Peyer's patch (tissue), 4 donors: ENCODE measurements at regions not wholly inside any gene's neighbourhood (a gene's known extent, or its start where the extent isn't known, plus 50 kb on each side); places are given as distances from the start of the nearest gene placed in this dataset.

Experiments
- DNase-seq, 3 donors: peaks; one replicate each; pipeline ENCODE4 v3.0.0-alpha.2; 2017 to 2019
- H3K27ac ChIP-seq, 4 donors: fragments of 200-600 bp; sonication (generic); one replicate each; pipeline ENCODE4 v1.5.1; 2016 to 2019
- H3K27me3 ChIP-seq, 2 donors: fragments of 200-600 bp; sonication (generic); one replicate each; pipeline ENCODE4 v1.5.1; 2019
- H3K36me3 ChIP-seq, 3 donors: fragments of 200-600 bp; sonication (generic); one replicate each; pipeline ENCODE4 v1.5.1; 2016 to 2019
- H3K4me1 ChIP-seq, 4 donors: fragments of 200-600 bp; sonication (generic); one replicate each; pipeline ENCODE4 v1.5.1; 2016 to 2019
- H3K4me3 ChIP-seq, 4 donors: fragments of 200-600 bp; sonication (generic); 1 replicate in 3 of 4; 2 replicates in 1 of 4; pipeline ENCODE4 v1.5.1; 2016 to 2019; ENCODE audit warnings: mild to moderate bottlenecking in 1 of 4
- H3K9me3 ChIP-seq, 4 donors: fragments of 200-600 bp; sonication (generic); one replicate each; pipeline ENCODE4 v1.5.1; 2016 to 2019; ENCODE audit warnings: mild to moderate bottlenecking in 1 of 4
- POLR2A ChIP-seq, 2 donors: fragments of 450-650 bp; IDR thresholded peaks; one replicate each; pipeline ENCODE4 v1.5.1; 2017; ENCODE audit warnings: antibody characterized with exemption in 2 of 2, mild to moderate bottlenecking in 2 of 2, moderate library complexity in 2 of 2
- TF ChIP-seq, protein P1 (sequence below), 6 experiments: fragments of 450-650 bp in 4 of 6; fragments of 200-600 bp in 2 of 6; sonication (generic) in 1 of 6; IDR thresholded peaks; one replicate each; pipeline ENCODE4 v1.5.1; 2017 to 2019; ENCODE audit warnings: antibody characterized with exemption in 6 of 6, mild to moderate bottlenecking in 3 of 6, moderate library complexity in 1 of 6

DNA sequence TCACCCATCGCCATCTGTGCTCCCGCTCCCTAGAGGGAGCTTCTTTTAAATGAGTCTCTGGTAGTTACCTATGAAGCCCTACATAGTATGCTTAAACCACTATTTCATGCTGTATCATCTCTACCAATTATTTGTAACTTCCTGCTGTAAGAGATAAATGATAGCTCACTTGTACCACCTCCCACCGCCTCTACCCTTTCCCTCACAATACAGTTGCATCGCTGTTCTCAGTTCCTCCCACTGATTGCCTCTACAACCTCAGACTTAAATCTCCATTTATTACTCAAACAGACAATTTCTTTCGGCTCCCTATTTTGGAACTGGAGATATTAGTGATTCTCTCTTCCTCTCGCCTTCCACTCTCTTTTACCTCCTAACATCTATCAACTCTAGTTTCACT is 222.9 kb upstream of the ZC3H12C start:
- TF ChIP-seq, protein P1, sequence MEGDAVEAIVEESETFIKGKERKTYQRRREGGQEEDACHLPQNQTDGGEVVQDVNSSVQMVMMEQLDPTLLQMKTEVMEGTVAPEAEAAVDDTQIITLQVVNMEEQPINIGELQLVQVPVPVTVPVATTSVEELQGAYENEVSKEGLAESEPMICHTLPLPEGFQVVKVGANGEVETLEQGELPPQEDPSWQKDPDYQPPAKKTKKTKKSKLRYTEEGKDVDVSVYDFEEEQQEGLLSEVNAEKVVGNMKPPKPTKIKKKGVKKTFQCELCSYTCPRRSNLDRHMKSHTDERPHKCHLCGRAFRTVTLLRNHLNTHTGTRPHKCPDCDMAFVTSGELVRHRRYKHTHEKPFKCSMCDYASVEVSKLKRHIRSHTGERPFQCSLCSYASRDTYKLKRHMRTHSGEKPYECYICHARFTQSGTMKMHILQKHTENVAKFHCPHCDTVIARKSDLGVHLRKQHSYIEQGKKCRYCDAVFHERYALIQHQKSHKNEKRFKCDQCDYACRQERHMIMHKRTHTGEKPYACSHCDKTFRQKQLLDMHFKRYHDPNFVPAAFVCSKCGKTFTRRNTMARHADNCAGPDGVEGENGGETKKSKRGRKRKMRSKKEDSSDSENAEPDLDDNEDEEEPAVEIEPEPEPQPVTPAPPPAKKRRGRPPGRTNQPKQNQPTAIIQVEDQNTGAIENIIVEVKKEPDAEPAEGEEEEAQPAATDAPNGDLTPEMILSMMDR (IDR thresholded peaks at IDR 0.05): no peak
- TF ChIP-seq POLR2A (IDR thresholded peaks at IDR 0.05): no peak
- H3K27ac ChIP-seq: no peak overlapping the region
- H3K27me3 ChIP-seq: no peaks in the 10 kb centered on the region
- no peak for DNase-seq
- no peaks in the 10 kb centered on the region for H3K9me3 ChIP-seq
- H3K4me3 ChIP-seq: no peak overlapping the region
- no peaks in the 10 kb centered on the region for H3K4me1 ChIP-seq
- no peaks in the 10 kb centered on the region for H3K36me3 ChIP-seq

DNA sequence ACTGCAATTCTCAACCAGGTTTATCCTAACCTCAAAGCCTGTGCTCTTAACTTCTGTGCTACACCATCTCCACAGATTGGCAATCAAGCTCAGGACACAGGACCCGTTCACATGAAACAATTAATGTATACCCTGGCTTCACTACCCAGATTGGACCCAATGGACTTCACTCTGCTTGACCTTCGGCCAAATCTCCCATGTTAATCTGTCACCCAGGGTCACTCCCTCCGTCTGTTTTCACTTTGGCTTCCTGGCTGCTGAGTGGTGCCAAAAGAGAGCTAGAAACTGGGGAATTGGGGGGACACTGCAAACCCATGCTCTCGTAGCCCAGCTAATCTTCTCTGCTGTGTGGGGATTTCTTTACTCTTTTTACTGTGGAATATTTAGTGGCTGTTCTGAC is 216.1 kb upstream of the ZC3H12C start:
- Histone ChIP-seq H3K4me3 (no peak overlapping the region), H3K9me3 (no peaks in the 10 kb centered on the region), H3K27me3 (no peaks in the 10 kb centered on the region), H3K36me3 (no peaks in the 10 kb centered on the region), H3K27ac (no peak overlapping the region), H3K4me1 (no peaks in the 10 kb centered on the region)
- TF ChIP-seq, protein P1 (IDR thresholded peaks at IDR 0.05): no peak
- TF ChIP-seq POLR2A (IDR thresholded peaks at IDR 0.05): no peak
- DNase-seq: no peak

DNA sequence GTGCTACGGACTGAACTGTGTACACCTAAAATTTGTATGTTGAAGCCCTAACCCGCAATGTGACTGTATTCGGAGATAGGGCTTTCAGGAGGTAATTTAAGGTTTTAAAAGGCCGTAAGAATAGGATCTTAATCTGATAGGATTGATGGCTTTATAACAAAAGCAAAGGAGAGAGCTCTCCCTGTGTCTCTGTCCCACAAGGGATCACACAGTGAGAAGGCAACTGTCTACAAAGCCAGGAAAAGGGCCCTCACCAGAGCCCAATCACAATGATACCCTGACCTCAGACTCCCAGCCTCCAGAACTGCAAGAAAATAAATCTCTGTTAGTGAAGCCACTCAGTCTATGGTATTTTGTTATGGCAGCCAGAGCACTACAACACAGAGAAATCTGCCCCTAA is 208.7 kb upstream of the ZC3H12C start:
- DNase-seq: no peak
- no peaks in the 10 kb centered on the region for H3K4me1 ChIP-seq
- no peak overlapping the region for H3K4me3 ChIP-seq
- H3K27ac ChIP-seq: no peak overlapping the region
- H3K9me3 ChIP-seq: no peaks in the 10 kb centered on the region
- H3K27me3 ChIP-seq: no peaks in the 10 kb centered on the region
- TF ChIP-seq, protein P1 (IDR thresholded peaks at IDR 0.05): no peak
- no peak for TF ChIP-seq POLR2A (IDR thresholded peaks at IDR 0.05)
- H3K36me3 ChIP-seq: no peaks in the 10 kb centered on the region

DNA sequence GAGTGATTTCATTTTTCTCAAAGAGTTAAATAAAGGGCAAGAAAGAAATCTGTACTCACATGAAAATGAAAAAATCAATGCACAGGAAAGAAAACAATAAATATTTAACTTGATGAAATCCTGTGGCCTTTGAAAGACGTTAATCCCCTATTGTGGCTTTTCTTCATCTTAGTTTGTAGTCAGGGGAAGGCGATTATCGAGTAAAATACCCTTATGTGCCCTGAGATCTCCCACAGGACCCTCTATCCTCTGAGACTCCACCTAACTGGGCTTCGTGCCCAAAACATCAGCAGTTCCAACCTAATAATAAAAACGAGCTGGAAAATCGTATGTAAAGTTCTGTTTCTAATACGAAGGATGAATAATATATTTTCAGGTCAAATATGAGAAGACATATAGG is 208.2 kb upstream of the ZC3H12C start:
- H3K36me3 ChIP-seq: no peaks in the 10 kb centered on the region
- no peak overlapping the region for H3K4me3 ChIP-seq
- H3K9me3 ChIP-seq: no peaks in the 10 kb centered on the region
- H3K27ac ChIP-seq: no peak overlapping the region
- TF ChIP-seq, protein P1 (IDR thresholded peaks at IDR 0.05): no peak
- no peak for TF ChIP-seq POLR2A (IDR thresholded peaks at IDR 0.05)
- H3K27me3 ChIP-seq: no peaks in the 10 kb centered on the region
- no peaks in the 10 kb centered on the region for H3K4me1 ChIP-seq
- no peak for DNase-seq

DNA sequence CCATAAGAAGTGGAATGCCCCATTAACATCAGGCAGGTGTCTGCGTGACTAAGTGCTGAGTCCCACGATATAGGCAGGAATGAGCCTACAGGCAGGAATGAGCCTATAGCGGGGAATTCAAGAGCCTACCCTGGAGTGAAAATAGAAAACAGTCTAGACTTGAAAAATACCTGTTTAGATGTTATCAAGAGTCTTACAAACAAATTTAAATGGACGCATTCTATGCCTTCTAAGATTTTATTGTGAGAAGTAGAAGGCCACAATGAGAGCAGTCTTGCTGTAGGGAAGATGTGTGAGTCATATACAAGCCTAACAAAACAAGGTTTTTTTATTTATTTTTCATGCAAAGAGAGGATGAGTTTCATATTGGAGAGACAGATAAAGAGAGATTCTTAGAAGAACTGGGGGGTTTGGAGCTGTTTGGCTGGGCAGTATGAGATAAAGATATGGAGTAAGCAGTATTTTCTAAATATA is 200.8 kb upstream of the ZC3H12C start:
- TF ChIP-seq, protein P1 (IDR thresholded peaks at IDR 0.05): no peak
- no peak for TF ChIP-seq POLR2A (IDR thresholded peaks at IDR 0.05)
- Histone ChIP-seq H3K36me3 (no peaks in the 10 kb centered on the region), H3K27me3 (no peaks in the 10 kb centered on the region), H3K4me3 (no peak overlapping the region), H3K4me1 (no peaks in the 10 kb centered on the region), H3K9me3 (no peaks in the 10 kb centered on the region), H3K27ac (no peak overlapping the region)
- DNase-seq: no peak

DNA sequence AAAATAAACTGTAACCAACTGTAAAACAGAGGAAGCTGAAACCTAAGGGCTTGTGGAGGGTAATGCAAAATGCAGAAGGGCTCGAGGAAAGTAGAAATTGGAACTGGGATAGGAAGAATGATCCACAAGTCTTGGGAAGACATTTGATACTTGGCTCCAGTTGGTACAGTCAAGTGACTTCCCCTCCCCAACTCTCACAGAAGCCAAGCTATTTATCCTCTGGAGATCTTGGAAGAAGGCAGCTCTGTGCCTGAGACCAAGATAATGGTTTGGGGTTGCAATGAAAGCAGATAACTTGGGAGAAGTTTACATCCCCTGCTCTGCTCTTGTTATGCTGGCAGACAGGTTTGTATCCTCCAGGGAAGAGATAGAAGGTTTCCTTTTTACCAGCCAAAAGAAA is 198.9 kb upstream of the ZC3H12C start:
- Histone ChIP-seq H3K4me1 (no peaks in the 10 kb centered on the region), H3K9me3 (peaks cover 0 to 3% (median 0%) of the 10 kb centered on the region in 4 donors), H3K27me3 (no peaks in the 10 kb centered on the region), H3K4me3 (no peak overlapping the region), H3K27ac (no peak overlapping the region), H3K36me3 (no peaks in the 10 kb centered on the region)
- TF ChIP-seq, protein P1 (IDR thresholded peaks at IDR 0.05): no peak
- no peak for TF ChIP-seq POLR2A (IDR thresholded peaks at IDR 0.05)
- DNase-seq: no peak
